ENCODE measurements at regions not wholly inside any gene's neighbourhood (a gene's known extent, or its start where the extent isn't known, plus 50 kb on each side); places are given as distances from the start of the nearest gene placed in this dataset.
"Not testable (repeated sequence)": the region's sequence is repeated elsewhere in the genome, so short reads cannot be mapped to it uniquely, and the experiment has no call there.

GRCh38 chr10:118914629-118915028 is 114.9 kb upstream of the NANOS1 start:
- no peak for DNase-seq (ENCODE audit: low spot score)

- DNase-seq (ENCODE audit: low spot score): no peak
Observed at GRCh38 chr10:118915161-118915560, 114.4 kb upstream of the NANOS1 start.

GRCh38 chr10:118916777-118917176 is 112.7 kb upstream of the NANOS1 start:
- no peak for DNase-seq (ENCODE audit: low spot score)

GRCh38 chr10:118917701-118918100 is 111.8 kb upstream of the NANOS1 start:
- no peak for DNase-seq (ENCODE audit: low spot score)

GRCh38 chr10:118918116-118918515 is 111.4 kb upstream of the NANOS1 start:
- no peak for DNase-seq (ENCODE audit: low spot score)

GRCh38 chr10:118918587-118918986 is 110.9 kb upstream of the NANOS1 start:
- no peak for DNase-seq (ENCODE audit: low spot score)

- DNase-seq (ENCODE audit: low spot score): no peak
Observed at GRCh38 chr10:118920206-118920605, 109.3 kb upstream of the NANOS1 start.

- DNase-seq (ENCODE audit: low spot score): no peak
Observed at GRCh38 chr10:118922226-118922625, 107.3 kb upstream of the NANOS1 start.

- DNase-seq (ENCODE audit: low spot score): no peak
Observed at GRCh38 chr10:118922972-118923371, 106.5 kb upstream of the NANOS1 start.

GRCh38 chr10:118924493-118924892 is 105.0 kb upstream of the NANOS1 start:
- DNase-seq (ENCODE audit: low spot score): no peak

- no peak for DNase-seq (ENCODE audit: low spot score)
Observed at GRCh38 chr10:118925404-118926071, 104.0 kb upstream of the NANOS1 start.

GRCh38 chr10:118926072-118926417 is 103.5 kb upstream of the NANOS1 start:
- DNase-seq (ENCODE audit: low spot score): no peak

- DNase-seq (ENCODE audit: low spot score): no peak
Observed at GRCh38 chr10:118926441-118926840, 103.1 kb upstream of the NANOS1 start.

GRCh38 chr10:118926903-118927302 is 102.6 kb upstream of the NANOS1 start:
- no peak for DNase-seq (ENCODE audit: low spot score)

GRCh38 chr10:118927321-118927720 is 102.2 kb upstream of the NANOS1 start:
- no peak for DNase-seq (ENCODE audit: low spot score)

GRCh38 chr10:118930614-118931013 is 98.9 kb upstream of the NANOS1 start:
- DNase-seq (ENCODE audit: low spot score): no peak

GRCh38 chr10:118931436-118931835 is 98.1 kb upstream of the NANOS1 start:
- no peak for DNase-seq (ENCODE audit: low spot score)

GRCh38 chr10:118932154-118932553 is 97.4 kb upstream of the NANOS1 start:
- not testable (repeated sequence) for DNase-seq (ENCODE audit: low spot score)

GRCh38 chr10:118937226-118937625 is 92.3 kb upstream of the NANOS1 start:
- DNase-seq (ENCODE audit: low spot score): no peak

GRCh38 chr10:118939211-118940007 is 90.1 kb upstream of the NANOS1 start:
- DNase-seq (ENCODE audit: low spot score): no peak

GRCh38 chr10:118940386-118940785 is 89.1 kb upstream of the NANOS1 start:
- no peak for DNase-seq (ENCODE audit: low spot score)

GRCh38 chr10:118943253-118943652 is 86.3 kb upstream of the NANOS1 start:
- DNase-seq (ENCODE audit: low spot score): no peak

GRCh38 chr10:118944959-118945633 is 84.4 kb upstream of the NANOS1 start:
- no peak for DNase-seq (ENCODE audit: low spot score)
